ENCODE measurements at regions not wholly inside any gene's neighbourhood (a gene's known extent, or its start where the extent isn't known, plus 50 kb on each side); places are given as distances from the start of the nearest gene placed in this dataset.

DNA sequence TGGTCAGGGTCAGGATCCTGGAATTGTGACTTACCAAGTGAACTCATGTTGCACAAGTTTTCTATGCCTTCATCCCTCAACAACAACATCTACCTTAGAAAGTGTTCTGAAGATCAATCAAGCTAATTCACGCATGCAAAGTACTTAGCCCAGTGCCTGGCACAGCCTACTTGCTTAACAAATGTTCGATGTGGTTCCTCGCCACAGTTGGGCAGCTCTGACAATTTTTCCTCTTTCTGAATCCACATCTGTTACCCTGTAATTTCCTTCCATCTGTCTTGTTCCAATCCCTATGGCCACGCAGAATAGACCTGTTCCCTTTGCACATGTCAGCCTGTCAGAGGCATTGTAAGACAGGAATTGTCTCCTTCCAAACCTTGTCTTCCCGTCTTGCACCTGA, 1415.2 kb downstream of the TBC1D22A start:
- DNase-seq (ENCODE audit: low read depth, low spot score) = no peak

DNA sequence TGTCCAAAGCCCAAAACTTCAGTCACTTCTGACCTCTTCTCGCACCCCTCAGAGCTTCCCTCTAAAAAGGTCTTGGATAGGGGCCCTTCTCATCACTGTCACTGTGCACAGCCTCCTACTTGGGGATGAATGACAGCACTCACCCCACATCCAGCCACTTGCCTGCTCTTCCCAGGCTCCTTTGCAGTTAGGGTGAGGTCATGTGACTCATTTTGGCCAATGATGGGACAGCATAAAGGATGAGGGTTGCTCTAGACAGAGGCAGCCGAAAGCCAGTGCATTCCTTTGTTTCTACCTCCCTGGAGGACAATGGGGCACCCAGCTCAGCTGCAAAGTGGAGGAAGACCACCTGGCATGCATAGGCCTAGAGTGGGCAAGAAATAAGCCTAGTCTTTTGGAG, 1413.3 kb downstream of the TBC1D22A start:
- DNase-seq (ENCODE audit: low read depth, low spot score) = no peak

DNA sequence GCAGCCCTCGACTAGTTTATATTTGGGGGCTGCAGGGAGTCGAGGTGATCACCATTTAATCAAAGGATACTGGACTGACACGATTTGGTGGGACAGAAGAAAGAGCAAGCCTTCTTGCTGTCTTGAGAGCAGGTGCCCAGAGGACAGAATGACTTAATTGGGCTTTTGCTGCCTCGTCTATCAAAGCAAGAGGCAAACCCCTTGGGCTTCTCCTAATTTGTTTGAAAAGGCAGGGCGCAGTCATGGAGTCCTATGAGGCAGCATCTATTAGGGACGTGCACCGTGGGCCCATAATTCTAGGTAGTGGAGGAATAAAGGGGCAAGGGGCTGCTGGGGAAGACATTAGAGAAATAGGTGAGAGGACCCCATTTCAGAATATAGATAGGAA, 1411.3 kb downstream of the TBC1D22A start:
- DNase-seq (ENCODE audit: low read depth, low spot score) = no peak

DNA sequence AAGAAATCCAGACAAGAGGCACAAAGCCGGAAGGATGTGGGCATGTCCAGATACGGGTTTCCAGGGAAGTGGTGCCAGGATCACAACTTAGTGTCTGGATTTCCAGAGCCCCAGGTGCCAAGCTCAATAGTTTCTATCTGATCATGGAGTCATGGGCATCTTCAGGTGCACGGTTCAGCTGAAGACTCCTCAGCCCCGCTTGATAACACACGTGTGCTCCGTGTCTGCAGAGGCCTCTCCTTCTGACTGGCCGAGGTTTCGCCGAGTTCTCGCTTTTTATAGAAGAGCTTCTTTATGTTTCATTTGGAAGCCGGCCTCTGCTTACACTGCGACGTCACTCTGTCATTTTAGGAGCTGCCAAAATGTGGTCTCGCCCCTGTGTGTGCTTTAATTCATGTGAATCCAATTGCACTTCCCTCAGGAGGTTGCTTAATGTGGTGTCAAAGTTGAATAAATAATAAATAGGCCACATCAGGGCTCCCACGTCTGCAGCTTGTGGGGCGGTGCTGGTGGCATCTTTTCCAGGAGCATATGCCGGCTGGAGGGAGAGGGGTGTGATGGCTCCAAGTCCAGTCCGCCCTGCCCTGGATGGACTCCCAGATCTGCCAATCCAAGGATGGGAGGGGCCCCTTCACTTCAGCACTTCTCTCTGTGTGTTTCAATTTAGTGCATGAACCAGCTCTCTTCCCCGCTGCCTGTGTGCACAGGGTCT, 1410.8 kb downstream of the TBC1D22A start:
- DNase-seq (ENCODE audit: low read depth, low spot score) = no peak

DNA sequence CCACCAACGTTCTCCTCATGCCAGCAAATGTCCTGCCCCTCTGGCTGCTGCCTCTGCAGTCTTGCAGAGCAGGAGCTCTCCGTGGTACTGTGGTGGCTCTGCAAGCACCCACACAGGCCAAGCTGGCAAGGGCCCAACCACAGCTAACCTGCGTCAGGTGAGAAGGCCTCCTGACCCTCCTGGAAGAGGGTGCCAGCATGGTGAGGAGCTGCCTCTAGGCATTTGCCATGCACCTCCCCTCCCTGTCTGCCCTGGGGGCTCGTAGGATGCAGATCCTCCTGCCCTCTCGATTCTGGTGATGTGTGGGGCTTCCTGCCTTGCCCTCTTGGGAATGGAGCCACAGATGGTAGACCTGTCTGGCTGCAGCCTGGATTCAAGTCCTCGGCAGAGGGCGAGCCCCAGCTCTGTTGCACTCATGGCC, 1408.8 kb downstream of the TBC1D22A start:
- DNase-seq (ENCODE audit: low read depth, low spot score) = no peak

DNA sequence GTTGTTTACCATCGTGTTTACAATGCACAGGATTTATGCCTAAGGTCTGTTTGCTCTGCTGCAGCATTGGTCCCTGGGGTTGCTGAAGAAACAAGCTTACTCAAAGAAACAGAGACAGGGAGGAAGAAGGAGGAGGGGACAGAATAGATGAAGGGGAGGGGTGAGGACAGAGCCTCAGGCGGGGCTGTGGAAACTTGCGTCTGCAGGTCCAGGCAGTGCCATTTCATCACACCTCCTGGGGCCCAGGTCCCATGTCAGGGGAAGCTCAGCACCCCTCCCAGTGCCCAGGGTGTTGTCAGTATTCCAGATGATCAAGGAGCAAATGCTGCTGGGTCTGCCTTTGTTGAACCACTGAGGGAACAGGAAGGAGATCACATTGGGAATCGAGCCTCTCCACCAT, 1406.8 kb downstream of the TBC1D22A start:
- DNase-seq (ENCODE audit: low read depth, low spot score) = no peak

DNA sequence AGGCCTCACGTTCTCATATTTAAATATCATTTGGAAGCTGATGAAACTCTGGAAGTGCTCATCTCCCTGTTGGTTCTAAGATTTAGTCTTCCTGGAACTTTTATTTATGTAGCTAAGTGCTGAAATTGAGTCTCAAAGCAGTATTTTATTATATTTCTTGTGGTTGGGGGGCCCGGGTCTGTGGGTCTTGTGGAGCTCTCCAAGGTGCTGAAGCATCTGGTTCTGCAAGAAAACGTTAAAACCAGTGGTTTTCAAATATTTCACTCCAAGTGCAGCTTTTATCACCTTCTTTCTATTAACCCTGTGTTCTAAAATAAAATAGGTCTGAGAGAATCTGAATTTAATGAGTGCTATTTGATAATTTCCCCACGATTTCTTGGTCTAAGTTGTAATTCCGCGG, 1404.8 kb downstream of the TBC1D22A start:
- DNase-seq (ENCODE audit: low read depth, low spot score) = no peak

DNA sequence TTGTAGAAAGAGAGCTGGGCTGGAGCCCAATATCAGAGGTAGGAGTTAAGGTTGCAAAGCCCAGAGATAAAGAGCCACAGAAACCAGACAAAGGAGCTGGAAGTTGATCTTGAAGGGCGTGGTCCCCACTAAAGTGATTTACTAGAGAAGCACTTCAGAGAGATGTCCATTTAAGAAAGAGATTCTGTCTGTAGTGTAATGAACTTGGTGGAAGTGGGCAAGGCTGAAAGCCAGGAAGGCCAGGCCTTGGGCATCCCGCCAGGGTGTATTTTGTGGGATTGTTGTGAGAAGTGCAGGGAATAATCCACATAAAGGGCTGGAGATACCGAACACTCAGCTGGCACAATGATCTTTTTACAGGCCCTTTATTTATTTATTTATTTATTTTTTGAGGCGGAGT, 1398.8 kb downstream of the TBC1D22A start:
- no peak for DNase-seq (ENCODE audit: low read depth, low spot score)

DNA sequence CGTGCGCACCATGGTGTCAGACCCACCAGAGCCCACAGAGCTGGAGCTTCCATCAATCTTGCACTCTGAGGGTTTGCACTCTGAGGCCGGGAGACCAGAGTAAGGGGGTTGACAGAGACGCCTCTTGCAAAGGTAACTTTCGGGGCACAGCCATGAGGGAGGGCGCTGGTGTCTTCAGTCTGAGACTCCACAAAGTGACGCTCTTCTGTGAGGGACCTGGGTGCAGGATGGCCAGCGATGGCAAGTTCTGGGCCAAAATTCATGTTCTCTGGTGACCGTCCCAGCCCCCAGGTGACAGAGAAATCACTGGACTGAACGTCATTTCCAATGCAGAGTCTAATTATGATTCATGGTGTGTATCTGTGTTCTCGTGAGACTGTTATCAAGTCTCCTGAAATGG, 1395.2 kb downstream of the TBC1D22A start:
- no peak for DNase-seq (ENCODE audit: low read depth, low spot score)

DNA sequence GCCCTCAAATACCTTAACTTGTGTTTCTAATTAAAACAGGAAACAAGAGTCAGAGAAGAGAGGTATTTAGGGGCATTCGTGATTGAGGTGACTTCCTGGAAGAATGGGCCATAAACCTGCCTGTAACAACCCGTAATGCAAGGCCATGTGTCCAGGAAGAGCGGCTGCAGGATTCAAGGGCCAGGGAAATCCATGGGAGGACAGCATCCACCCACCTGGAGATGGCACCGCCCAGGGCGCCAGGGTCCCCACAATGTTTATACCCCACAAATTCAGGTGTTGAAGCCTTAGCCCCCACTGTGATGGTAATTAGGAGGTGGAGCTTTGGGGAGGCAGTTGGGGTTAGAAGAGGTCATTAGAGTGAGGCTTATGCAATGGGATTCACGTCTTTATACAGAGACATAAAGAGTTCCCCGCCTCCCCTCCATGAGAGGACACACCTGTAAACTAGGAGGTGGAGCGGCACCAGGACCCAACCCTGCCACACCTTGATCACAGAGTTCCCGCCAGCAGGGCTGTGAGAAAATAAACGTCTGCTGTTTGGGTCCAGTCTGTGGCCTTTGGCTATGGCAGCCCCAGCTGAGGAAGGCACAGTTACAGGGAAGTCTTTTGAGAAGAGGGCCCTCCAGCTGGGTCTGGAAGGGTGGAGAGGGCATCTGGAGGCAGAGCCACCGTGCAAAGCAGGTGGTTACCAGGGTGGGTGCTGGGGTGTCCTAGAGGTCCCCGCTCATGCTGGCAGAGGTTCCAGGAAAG, 1394.3 kb downstream of the TBC1D22A start:
- DNase-seq (ENCODE audit: low read depth, low spot score) = no peak

DNA sequence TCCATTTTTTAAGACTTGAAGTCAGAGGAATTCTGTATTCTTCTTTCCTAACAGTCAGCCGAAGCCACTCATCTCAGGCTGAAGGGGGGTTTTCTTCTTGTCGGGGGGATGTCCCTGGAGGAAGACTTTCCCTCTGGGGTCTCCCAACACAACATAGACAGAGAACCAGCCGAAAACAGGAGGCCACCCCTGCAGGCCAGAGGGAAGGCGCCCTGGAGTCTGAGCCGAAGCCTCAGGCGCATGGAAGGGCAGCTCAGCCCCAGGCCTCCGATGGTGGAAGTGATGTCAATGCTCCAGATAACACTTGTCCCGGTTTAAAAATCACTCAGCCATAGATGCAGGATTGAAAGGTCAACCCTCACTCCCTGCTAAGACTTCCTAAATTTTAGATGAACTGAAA, 1393.0 kb downstream of the TBC1D22A start:
- no peak for DNase-seq (ENCODE audit: low read depth, low spot score)

DNA sequence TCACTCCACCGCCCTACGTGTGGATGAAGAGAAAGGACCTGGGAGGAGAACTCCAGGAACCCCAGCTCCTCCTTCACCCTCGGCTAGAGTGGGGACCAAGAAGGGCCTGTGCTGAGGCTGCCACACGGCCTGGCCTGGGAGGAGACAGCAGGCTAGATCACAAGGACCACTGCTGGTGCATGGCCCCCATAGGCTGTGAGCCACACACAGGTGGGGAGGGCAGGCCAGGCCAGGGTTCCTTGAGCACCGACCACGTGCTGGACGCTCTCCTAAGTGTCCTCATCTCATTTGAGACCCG, 1392.4 kb downstream of the TBC1D22A start:
- no peak for DNase-seq (ENCODE audit: low read depth, low spot score)

DNA sequence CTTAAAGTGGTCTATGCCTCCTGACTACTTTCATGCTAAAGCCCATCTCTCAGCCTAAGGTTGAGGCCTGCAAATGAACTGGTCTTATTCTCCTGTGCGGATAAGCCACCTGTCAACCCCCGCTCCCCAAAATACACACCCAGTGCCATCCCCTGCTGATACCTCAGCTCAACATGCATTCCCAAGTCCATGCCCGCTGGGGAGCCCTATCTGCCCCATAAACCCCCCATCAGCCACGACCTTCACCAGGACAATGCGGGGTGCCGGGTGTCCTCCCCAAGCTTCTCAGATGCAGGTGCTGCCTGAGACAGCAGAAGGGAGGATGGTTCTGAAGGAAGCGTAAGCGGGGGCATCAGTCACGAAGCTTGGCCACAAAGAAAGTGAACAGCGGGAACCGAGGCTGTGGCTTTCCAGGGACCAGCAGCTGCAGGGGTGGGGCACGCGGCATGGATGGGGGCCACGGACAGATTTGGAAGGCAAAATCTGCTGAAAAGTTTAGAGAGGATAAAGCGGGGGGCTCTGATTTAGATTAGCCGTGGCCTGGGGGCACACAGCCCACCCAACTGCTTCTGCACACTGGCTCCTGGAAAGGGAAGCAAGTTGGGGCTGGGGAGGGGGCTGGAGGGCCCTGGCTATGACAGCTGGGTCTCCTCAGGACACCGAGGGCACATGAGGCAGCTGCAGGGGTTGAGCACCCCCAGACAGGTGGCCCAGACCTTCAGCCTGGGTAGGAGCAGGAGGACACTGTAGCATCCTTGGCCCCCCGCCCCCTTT, 1391.9 kb downstream of the TBC1D22A start:
- no peak for DNase-seq (ENCODE audit: low read depth, low spot score)

DNA sequence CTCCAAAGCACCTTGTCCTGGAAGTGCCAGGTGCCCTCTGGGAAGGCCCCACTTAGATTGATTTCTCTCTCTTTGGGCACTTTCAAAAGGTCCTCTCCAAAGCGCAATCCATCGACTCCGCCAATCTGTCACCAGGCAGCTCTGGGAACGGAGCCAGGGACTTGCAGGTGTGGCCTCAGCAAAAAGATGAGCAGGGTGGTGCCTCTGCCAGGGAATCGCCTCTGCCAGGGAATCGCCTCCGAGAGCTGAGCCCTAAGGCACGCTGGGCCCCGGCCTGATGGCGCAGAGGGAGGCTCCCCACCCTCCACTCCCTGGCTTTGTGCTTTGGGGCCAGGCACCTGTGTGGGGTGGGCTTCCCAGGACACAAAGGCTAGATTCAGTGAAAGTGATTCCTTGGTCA, 1391.3 kb downstream of the TBC1D22A start:
- DNase-seq (ENCODE audit: low read depth, low spot score) = no peak

DNA sequence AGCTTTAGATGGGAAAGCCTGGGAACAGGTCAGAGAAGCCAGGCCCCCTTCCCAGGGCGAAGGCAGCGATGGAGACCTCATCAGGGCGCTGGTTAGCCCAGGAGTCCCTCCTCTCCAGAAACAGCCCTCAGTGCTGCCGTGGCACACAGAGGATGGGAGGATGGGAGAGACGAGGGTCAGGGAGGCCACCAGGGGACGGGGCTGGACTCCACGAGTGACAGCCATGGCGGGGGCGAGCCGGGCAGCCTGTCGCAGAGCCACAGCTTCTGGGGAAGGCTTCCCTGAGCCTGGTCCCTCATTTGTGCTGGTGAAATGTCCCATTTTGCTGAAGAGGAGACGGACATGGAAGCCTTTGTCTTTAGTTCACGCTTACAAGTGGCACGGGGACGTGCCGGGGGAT, 1390.5 kb downstream of the TBC1D22A start:
- no peak for DNase-seq (ENCODE audit: low read depth, low spot score)

DNA sequence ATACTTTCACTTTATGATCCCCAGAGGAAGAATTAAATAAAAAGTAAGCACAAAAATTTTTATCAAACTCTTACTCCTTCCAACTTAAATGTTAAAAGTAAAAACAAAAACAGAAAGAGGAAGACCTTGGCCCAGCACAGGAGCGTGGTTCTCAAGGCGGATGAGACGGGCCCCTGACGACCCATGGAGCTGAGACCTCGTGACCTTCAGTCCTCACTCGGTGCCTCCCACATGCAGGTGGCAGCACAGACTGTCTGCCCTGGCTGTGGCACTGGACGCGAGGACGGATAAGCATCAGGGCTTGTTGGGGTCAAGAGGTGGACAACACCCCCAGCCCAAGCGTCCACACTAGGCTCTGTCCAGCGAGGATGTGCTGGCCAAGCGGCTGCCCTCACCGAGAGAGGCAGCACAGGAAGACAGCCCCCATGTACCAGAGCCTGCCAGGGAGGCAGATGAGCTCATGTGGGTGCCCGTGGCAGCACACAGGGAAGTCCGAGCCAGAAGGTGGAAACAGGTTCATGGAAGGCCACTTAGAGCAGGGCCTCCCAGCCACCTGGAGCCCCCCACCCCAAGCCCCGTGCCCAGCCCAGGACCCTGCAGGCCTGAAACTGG, 1389.8 kb downstream of the TBC1D22A start:
- DNase-seq (ENCODE audit: low read depth, low spot score) = no peak

DNA sequence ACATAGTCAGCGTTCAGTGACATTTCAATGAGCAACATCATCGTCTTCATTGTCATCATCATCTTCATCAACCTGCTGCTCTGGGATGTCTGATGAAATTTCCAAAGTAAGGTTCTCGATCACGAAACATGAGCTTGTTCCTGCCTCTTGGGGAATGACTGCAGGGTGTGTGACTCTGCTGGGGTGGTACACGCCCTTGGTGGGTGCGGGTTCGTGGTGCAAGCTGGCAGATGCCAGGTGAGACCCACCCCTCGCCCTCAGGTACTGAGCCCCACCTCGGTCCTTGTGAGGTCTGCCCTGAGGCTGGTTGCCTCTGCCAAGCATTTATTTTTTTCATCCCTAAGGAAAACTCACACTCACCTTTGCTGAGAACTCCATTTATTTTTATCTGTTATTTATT, 1389.2 kb downstream of the TBC1D22A start:
- no peak for DNase-seq (ENCODE audit: low read depth, low spot score)

DNA sequence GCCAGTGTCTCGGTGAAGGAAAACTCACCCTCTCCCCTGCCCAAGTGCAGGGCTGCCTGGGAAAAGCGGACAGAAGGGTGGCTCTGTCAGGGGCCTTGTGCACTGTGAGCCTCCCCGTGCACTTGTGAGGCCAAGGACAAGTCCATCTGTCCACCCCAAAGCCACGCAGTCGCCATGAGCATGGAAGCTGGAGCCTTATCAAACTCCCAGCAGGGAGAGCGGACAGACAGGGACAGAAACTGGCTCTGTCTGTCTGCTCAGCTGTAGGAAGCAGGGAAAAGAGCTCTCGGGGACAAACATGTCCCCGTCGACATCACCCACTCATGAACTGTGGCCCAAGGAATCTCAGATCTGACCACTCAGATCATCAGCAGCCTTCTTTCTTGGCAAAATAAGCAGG, 1385.4 kb downstream of the TBC1D22A start:
- DNase-seq (ENCODE audit: low read depth, low spot score) = no peak

DNA sequence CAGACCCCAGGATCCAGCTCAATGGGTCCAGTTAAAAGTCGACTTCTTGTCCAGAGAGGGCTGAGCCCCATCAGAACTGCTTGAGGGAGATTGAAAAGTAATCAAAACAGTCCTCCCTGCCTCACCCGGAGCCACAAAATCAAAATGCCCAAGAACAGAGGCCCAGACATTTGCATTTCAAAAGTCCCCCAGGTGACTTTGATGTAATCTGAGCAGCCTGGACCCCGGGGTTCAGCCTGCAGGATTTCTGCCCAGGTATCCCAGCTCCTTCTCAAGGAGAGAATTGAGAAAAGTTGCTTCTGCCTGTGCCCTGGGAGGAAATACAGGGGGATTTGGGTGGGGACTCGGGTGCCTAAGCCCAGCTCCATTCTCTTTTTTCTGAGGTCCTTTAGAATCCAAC, 1385.0 kb downstream of the TBC1D22A start:
- no peak for DNase-seq (ENCODE audit: low read depth, low spot score)

DNA sequence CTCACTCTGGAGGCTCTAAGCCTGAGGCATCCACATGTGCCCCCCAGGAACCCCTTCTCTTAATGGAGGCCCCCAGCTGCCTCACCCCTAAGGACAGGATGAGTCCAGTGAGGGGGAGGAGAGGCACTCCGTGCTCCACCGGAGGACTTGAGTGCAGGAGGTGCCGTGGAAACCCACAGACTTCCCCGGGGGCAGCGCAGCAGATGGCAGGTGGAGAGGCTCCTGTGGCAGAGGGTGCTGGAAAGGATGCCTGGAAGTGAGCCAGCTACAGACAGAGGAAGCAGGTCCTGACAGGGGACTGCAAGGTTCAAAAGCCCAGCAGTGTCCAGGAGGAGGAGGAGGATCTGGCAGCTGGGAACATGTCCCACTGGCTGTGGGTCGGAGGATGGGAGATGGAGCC, 1384.0 kb downstream of the TBC1D22A start:
- DNase-seq (ENCODE audit: low read depth, low spot score) = no peak

DNA sequence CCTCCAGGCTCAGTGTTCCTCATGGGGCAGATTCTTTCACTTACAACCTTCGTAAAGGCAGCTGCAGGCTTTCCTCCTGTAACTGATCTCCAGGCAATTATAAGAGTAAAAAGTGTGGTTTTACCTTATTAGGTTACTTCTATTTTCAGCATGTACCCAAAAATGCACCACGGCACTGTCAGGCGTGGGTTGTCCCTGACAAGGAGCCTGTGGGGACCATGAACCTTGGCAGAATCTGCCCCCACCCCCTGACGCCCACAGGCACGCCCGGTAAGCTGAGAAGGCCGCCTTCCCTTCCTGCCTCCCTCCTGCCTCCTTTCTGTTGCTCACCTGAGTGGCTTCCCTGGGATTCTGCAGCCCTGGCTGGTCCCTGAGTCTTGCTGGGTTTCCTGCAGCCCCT, 1383.3 kb downstream of the TBC1D22A start:
- no peak for DNase-seq (ENCODE audit: low read depth, low spot score)

DNA sequence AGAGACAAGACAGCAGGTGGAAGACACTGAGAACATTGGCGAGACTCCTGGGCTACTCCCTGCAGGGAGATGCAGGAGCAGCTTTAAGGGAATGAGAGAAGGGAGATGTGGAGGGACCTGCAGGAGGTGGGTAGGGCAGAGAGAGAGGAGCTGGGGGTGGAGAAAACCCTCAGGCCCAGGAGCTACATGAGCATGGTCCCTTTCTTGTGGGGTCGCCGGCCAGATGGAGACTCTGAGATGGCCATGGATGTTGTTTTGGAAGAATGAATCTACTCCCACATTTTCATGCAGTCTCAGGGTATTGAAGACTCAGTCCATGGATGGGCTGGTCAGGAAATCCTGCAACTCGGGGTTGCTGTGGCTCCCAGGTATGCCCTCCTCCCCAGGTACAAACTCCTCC, 1381.9 kb downstream of the TBC1D22A start:
- DNase-seq (ENCODE audit: low read depth, low spot score) = no peak

DNA sequence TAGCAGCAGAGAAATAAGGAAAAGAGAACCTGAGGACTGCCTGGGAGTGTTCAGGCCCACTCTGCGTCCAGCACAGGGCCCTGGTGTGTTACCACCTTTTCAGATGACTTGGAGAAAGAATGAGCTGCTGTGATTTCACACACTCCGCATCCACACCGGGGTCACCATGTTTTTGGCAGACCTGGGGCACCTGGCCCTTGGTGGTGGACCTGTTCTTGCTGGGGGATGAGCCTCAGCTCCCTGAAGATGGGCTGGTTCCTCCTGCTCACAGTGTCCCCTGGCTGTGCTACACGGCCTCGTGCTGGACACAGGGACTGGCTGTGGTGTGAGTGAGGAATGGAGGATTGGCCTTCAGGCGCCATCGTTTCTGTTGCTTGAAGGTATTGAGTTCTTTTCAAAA, 1381.4 kb downstream of the TBC1D22A start:
- no peak for DNase-seq (ENCODE audit: low read depth, low spot score)
